Fibroblast of lung (primary cell): ENCODE measurements at regions not wholly inside any gene's neighbourhood (a gene's known extent, or its start where the extent isn't known, plus 50 kb on each side); places are given as distances from the start of the nearest gene placed in this dataset.

ENCODE experiments used
- EZH2 ChIP-seq: IDR thresholded peaks from 2 replicates; pipeline ENCODE4 v1.5.1; 2012; ENCODE audit warnings: low read length, control low read depth, mild to moderate bottlenecking; ENCODE audit errors: missing control alignments
- TF ChIP-seq, protein P1 (sequence below), 2 donors: IDR thresholded peaks in 1 of 2; conservative IDR thresholded peaks in 1 of 2; 1 replicate in 1 of 2; 2 replicates in 1 of 2; pipeline ENCODE4 v1.5.1; 2011 to 2012; ENCODE audit warnings: low read length in 2 of 2, control low read depth in 1 of 2, inconsistent platforms in 1 of 2, low read depth in 1 of 2, mild to moderate bottlenecking in 1 of 2

DNA sequence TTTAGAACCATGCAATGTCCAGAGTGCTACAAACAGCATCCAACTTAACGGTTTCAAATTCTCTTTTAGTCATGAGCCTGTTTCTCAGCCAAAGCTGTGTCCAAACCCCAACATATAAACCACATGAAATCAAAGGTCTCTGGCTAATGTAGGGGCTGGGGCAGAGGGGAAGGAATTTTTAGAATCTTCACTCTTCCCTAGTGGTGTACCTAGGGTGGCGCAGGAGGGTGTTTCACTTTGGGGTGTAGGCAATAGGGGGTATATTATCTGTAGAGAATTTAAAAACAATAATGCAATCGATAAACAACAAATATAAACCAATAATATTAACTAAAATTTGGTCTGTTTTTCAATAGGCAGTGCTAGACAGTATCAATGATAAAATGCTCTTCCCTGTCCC lies 132.1 kb upstream of the BRINP1 start:
- TF ChIP-seq, protein P1, sequence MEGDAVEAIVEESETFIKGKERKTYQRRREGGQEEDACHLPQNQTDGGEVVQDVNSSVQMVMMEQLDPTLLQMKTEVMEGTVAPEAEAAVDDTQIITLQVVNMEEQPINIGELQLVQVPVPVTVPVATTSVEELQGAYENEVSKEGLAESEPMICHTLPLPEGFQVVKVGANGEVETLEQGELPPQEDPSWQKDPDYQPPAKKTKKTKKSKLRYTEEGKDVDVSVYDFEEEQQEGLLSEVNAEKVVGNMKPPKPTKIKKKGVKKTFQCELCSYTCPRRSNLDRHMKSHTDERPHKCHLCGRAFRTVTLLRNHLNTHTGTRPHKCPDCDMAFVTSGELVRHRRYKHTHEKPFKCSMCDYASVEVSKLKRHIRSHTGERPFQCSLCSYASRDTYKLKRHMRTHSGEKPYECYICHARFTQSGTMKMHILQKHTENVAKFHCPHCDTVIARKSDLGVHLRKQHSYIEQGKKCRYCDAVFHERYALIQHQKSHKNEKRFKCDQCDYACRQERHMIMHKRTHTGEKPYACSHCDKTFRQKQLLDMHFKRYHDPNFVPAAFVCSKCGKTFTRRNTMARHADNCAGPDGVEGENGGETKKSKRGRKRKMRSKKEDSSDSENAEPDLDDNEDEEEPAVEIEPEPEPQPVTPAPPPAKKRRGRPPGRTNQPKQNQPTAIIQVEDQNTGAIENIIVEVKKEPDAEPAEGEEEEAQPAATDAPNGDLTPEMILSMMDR (conservative IDR thresholded peaks at IDR 0.05 in 1 of 2, IDR thresholded peaks at IDR 0.05 in 1 of 2; ENCODE audit: low read depth in 1 of 2, low read length in 2 of 2) = no peak
- TF ChIP-seq EZH2 = no peak
